T-helper 2 cell treated with Interferon-gamma antibody and Interleukin-4, amounts not matched to agents 100 ng/mL and 5 ng/mL, for 36 hours (primary cell): ENCODE measurements at regions not wholly inside any gene's neighbourhood (a gene's known extent, or its start where the extent isn't known, plus 50 kb on each side); places are given as distances from the start of the nearest gene placed in this dataset.
"Not testable (repeated sequence)": the region's sequence is repeated elsewhere in the genome, so short reads cannot be mapped to it uniquely, and the experiment has no call there.

Experiments
- intact Hi-C: fragments of 100-400 bp; cut with micrococcal nuclease; formaldehyde crosslinking; loops from one replicate; pipeline ENCODE4 v1.15.1; 2023

- intact Hi-C loops: no loop called here
These were observed 649.9 kb upstream of the LUZP2 start for GRCh38 chr11:23846902-23847422.

- intact Hi-C loops: no loop called here
These were observed 645.6 kb upstream of the LUZP2 start for GRCh38 chr11:23851216-23851615.

GRCh38 chr11:23856654-23857053, 640.2 kb upstream of the LUZP2 start:
- intact Hi-C loops: no loop called here

GRCh38 chr11:23859087-23859486, 637.8 kb upstream of the LUZP2 start:
- intact Hi-C loops: no loop called here

- intact Hi-C loops: no loop called here
These were observed 635.2 kb upstream of the LUZP2 start for GRCh38 chr11:23861615-23862014.

- intact Hi-C loops: no loop called here
These were observed 631.4 kb upstream of the LUZP2 start for GRCh38 chr11:23865341-23865975.

GRCh38 chr11:23866641-23867040, 630.2 kb upstream of the LUZP2 start:
- intact Hi-C loops: no loop called here

- intact Hi-C loops: no loop called here
These were observed 627.2 kb upstream of the LUZP2 start for GRCh38 chr11:23869671-23870070.

- intact Hi-C loops: no loop called here
These were observed 623.4 kb upstream of the LUZP2 start for GRCh38 chr11:23873406-23873805.

- intact Hi-C loops: no loop called here
These were observed 621.5 kb upstream of the LUZP2 start for GRCh38 chr11:23875176-23875850.

- intact Hi-C loops: not testable (repeated sequence)
These were observed 613.3 kb upstream of the LUZP2 start for GRCh38 chr11:23883426-23884048.

GRCh38 chr11:23884341-23884740, 612.5 kb upstream of the LUZP2 start:
- intact Hi-C loops: no loop called here

- intact Hi-C loops: no loop called here
These were observed 611.1 kb upstream of the LUZP2 start for GRCh38 chr11:23885801-23886200.

- intact Hi-C loops: not testable (repeated sequence)
These were observed 609.7 kb upstream of the LUZP2 start for GRCh38 chr11:23887122-23887521.

GRCh38 chr11:23893126-23893525, 603.7 kb upstream of the LUZP2 start:
- intact Hi-C loops: no loop called here

GRCh38 chr11:23897453-23898286, 599.2 kb upstream of the LUZP2 start:
- intact Hi-C loops: no loop called here

- intact Hi-C loops: no loop called here
These were observed 593.7 kb upstream of the LUZP2 start for GRCh38 chr11:23903044-23903704.

GRCh38 chr11:23919455-23919854, 577.4 kb upstream of the LUZP2 start:
- intact Hi-C loops: no loop called here

- intact Hi-C loops: no loop called here
These were observed 573.5 kb upstream of the LUZP2 start for GRCh38 chr11:23923357-23923756.

GRCh38 chr11:23924226-23924625, 572.6 kb upstream of the LUZP2 start:
- intact Hi-C loops: no loop called here

- intact Hi-C loops: no loop called here
These were observed 565.4 kb upstream of the LUZP2 start for GRCh38 chr11:23931443-23931842.
